ENCODE measurements at regions not wholly inside any gene's neighbourhood (a gene's known extent, or its start where the extent isn't known, plus 50 kb on each side); places are given as distances from the start of the nearest gene placed in this dataset.
A peak's percentile ranks its signal among the peaks of the same experiment; 100 is the strongest.

DNA sequence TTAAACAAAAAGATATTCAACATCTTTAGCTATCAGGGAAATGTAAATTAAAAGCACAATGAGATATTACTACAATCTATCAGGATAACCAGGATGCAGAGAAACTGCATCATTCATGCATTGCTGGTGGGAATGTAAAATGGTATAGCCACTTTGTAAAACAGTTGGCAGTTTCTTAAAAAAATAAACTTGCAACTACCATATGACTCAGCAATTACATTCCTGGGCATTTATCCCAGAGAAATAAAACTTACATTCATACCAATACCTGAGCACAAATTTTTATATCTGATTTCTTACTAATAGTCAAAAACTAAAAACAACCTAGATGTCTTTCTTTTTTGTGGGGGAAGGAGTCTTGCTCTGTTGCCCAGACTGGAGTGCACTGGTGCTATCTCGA, 190.3 kb upstream of the TAB2 start:
- H3K27ac Mint-ChIP-seq: peak overlapping the region; percentile 98
- peaks cover 2% of the 10 kb centered on the region for H3K36me3 Mint-ChIP-seq (ENCODE audit: low read depth)
- no peak for DNase-seq
- H3K4me3 Mint-ChIP-seq: no peak overlapping the region
- no peaks in the 10 kb centered on the region for H3K27me3 Mint-ChIP-seq
- no peaks in the 10 kb centered on the region for H3K9me3 ChIP-seq (ENCODE audit: control insufficient read depth, low read length, poor library complexity, severe bottlenecking)
- H3K4me1 Mint-ChIP-seq: peaks cover 37% of the 10 kb centered on the region
- no peak for ATAC-seq

DNA sequence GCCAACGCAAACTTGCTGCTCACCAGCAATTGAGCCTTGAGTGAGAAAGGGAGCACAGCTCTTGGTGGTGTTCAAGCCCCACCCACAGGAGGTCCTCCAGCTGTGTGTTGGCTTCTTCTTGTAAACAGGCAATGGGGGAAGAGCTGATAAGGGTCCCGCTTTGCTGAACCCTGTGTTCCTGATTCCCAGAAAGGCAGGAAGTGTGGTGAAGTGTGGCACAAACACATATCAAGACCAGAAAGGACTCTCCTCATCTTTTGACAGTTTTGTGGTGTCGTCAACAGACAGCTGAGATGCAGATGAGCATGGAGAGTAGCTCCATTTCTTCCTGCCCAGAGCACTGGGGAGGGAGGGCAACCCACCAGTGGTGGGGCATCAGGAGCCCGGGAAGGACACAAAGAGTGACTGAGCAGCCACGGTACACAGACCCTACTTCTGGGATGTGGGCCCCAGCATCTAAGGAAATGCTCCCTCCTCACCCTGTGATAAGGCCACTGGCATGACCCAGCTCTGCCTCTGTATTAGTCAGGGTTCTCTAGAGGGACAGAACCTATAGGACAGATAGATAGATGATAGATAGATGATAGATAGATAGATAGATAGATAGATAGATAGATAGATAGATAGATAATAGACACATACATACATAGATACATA, 188.9 kb upstream of the TAB2 start:
- ATAC-seq: peak; percentile 74
- Mint-ChIP-seq H3K4me3 (peak overlapping the region; percentile 5), H3K4me1 (peaks cover 33% of the 10 kb centered on the region), H3K36me3 (ENCODE audit: low read depth) (peaks cover 2% of the 10 kb centered on the region), H3K27me3 (no peaks in the 10 kb centered on the region), H3K27ac (peak overlapping the region; percentile 98)
- DNase-seq: no peak
- H3K9me3 ChIP-seq (ENCODE audit: control insufficient read depth, low read length, poor library complexity, severe bottlenecking): no peaks in the 10 kb centered on the region

DNA sequence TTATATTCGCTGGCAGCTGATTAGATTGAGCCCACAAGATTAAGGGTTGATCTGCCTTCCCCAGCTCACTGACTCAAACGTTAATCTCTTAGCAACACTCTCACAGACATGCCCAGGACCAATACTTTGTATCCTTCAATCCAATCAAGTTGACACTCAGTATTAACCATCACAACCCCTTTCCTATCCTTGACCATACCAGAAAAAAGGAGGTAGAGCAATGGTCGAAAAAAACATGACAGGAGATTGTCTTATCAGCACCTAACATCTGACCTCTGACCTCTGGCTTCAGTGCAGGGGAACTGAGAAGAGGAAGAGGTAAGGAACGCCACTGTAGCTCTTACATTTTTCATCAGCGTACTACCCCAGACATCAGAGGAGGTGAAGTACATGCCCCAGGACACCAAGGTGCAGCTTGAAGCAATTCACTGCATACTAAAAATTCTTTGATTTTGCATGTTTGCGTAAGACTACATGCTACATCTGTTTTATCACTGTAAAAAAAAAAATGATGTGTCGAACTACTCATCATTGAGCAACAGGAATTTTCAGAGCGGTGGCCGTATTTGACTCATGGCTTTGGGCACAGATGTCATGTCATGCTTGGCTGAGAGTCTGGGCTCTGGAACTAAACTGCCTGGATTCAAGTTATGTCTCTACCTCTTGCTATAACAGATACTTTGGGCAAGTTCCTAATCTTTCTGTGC, 188.0 kb upstream of the TAB2 start:
- ATAC-seq (no peak), DNase-seq (no peak)
- H3K36me3 Mint-ChIP-seq (ENCODE audit: low read depth): peaks cover 2% of the 10 kb centered on the region
- H3K27me3 Mint-ChIP-seq: no peaks in the 10 kb centered on the region
- H3K4me3 Mint-ChIP-seq: no peak overlapping the region
- peak overlapping the region; percentile 98 for H3K27ac Mint-ChIP-seq
- H3K4me1 Mint-ChIP-seq: peaks cover 33% of the 10 kb centered on the region
- H3K9me3 ChIP-seq (ENCODE audit: control insufficient read depth, low read length, poor library complexity, severe bottlenecking): no peaks in the 10 kb centered on the region

DNA sequence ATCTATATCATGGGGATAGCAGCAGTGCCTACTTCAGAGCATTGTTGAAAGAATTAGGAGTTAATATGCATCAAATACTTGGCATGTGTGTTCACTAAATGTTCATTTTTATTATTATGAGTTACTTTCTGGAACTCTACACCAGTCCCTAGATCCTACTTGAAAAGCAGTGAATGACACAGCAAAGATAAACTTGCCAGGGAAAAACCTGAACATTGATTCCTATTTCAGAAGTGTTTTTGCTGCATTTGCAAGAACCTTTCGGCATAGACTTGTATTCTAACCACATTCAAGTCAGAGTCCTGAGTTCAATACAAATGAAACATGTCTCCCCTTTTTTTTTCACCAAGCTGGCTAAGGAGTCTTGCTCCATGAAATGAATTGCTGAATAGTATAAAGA, 187.4 kb upstream of the TAB2 start:
- H3K36me3 Mint-ChIP-seq (ENCODE audit: low read depth): no peaks in the 10 kb centered on the region

DNA sequence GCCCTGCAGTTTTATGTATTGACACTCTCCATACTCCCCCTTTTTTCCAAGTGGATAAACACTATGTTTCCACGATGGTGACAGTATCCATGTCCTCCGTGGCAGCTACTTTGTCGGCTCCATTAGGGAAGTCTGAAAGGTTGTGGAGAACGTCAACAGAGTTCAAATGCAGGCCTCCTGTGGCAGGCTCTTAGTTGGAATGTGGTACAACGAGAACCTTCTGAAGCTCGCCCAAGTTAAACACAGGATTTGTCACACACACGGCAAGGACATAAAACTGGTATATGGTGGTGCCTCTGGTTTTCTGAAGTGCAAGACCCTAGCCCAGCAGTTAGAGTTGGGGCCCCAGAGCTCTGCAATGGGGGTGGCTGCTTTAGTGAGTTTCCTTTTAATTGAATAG, 187.0 kb upstream of the TAB2 start:
- H3K9me3 ChIP-seq (ENCODE audit: control insufficient read depth, low read length, poor library complexity, severe bottlenecking): no peaks in the 10 kb centered on the region
- no peak overlapping the region for H3K27ac Mint-ChIP-seq
- no peaks in the 10 kb centered on the region for H3K27me3 Mint-ChIP-seq
- H3K4me1 Mint-ChIP-seq: peaks cover 33% of the 10 kb centered on the region
- no peak for ATAC-seq
- no peaks in the 10 kb centered on the region for H3K36me3 Mint-ChIP-seq (ENCODE audit: low read depth)
- no peak for DNase-seq
- H3K4me3 Mint-ChIP-seq: no peak overlapping the region

More for the DNA sequence above, 187.4 kb upstream of the TAB2 start:
- Mint-ChIP-seq H3K4me1 (peaks cover 33% of the 10 kb centered on the region), H3K27ac (peak overlapping the region; percentile 98), H3K27me3 (no peaks in the 10 kb centered on the region), H3K4me3 (no peak overlapping the region)
- H3K9me3 ChIP-seq (ENCODE audit: control insufficient read depth, low read length, poor library complexity, severe bottlenecking): no peaks in the 10 kb centered on the region
- DNase-seq (no peak), ATAC-seq (no peak)

DNA sequence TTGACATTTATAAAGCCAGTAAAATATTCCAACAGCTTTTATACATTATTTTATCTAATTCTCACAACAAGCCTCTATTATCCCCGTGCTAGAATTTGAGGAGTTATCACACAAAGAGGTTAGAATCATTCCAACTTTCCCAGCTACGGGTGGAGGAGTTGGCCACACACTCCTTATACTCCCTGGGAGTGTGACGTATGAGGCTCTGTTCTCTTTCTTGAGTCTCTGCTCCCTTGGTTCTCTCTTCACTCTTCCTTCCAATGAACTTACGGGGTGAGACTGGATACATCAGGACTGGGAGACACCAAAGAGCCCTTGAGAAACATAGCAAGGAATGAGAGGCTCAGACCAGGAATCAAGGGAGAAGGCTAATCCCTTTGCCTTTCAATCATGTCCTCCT, 185.6 kb upstream of the TAB2 start:
- ATAC-seq (no peak), DNase-seq (no peak)
- Mint-ChIP-seq H3K36me3 (ENCODE audit: low read depth) (no peaks in the 10 kb centered on the region), H3K4me1 (peaks cover 28% of the 10 kb centered on the region), H3K27ac (peak overlapping the region; percentile 84), H3K4me3 (peak overlapping the region; percentile 13), H3K27me3 (no peaks in the 10 kb centered on the region)
- peaks cover 3% of the 10 kb centered on the region for H3K9me3 ChIP-seq (ENCODE audit: control insufficient read depth, low read length, poor library complexity, severe bottlenecking)

DNA sequence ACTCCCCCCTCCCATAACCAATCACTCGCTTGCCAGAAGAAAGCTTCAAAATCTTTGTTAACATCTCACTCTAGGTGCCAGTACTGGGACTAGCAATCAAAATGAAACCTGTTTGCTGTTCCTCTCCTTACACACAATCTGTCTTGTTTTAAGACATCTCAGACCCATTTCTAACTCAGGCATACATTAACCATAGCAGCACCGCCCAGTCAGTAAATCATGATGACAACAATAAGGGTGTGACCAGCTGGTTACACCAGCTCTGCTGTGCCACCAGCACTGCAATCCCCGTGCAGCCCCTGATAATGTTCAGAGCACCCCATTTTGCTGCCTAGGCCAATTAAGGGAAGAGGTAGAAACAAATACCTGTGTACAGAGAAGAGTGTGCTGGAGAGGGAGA, 185.2 kb upstream of the TAB2 start:
- peaks cover 28% of the 10 kb centered on the region for H3K4me1 Mint-ChIP-seq
- ATAC-seq (peak; percentile 32), DNase-seq (no peak)
- H3K9me3 ChIP-seq (ENCODE audit: control insufficient read depth, low read length, poor library complexity, severe bottlenecking): peaks cover 3% of the 10 kb centered on the region
- H3K27me3 Mint-ChIP-seq: no peaks in the 10 kb centered on the region
- H3K27ac Mint-ChIP-seq: peak overlapping the region; percentile 84
- no peaks in the 10 kb centered on the region for H3K36me3 Mint-ChIP-seq (ENCODE audit: low read depth)
- H3K4me3 Mint-ChIP-seq: peak overlapping the region; percentile 13

DNA sequence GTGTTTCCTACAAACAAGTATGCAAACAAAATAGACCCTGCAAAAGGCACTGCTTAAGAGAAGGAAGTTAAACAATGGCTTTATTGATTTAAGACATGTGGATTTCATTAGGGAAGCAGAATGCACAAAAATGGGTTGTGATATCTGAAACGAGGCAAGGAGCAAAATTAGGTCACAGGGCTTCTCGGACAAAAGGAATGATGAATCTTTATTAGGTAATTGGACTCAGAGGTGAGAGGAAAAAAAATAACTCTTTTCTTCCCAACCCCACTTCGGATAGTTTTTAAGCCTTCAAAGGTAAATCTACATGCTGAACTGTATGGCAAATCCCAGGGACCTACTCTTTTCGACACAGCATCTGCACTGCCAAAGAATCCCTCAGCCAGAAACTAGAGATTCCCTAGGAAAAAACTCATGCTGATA, 183.0 kb upstream of the TAB2 start:
- ATAC-seq (no peak), DNase-seq (no peak)
- no peaks in the 10 kb centered on the region for H3K36me3 Mint-ChIP-seq (ENCODE audit: low read depth)
- no peak overlapping the region for H3K27ac Mint-ChIP-seq
- H3K9me3 ChIP-seq (ENCODE audit: control insufficient read depth, low read length, poor library complexity, severe bottlenecking): peaks cover 3% of the 10 kb centered on the region
- H3K4me1 Mint-ChIP-seq: peaks cover 16% of the 10 kb centered on the region
- no peaks in the 10 kb centered on the region for H3K27me3 Mint-ChIP-seq
- no peak overlapping the region for H3K4me3 Mint-ChIP-seq

DNA sequence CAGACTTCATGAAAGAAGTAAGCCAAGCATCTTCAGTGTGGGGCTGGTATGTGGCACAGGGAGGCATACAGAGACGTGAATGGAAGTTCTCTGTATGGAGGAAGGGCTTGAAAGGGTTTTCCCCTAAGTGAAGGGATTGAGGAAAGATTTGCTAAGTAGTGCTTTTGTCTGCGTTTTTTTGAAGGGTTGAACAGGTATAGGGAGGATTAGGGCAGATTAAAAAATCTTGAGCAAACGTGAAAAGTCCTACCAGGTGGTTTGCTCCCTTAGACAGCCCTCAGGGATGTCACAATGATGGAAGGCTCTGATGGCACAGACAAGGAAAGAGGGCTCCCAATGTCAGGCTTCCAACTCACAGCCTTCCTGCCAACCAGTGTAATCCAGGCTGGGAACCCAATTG, 181.7 kb upstream of the TAB2 start:
- ATAC-seq (no peak), DNase-seq (no peak)
- Mint-ChIP-seq H3K36me3 (ENCODE audit: low read depth) (no peaks in the 10 kb centered on the region), H3K27me3 (no peaks in the 10 kb centered on the region), H3K4me1 (peaks cover 29% of the 10 kb centered on the region), H3K4me3 (no peak overlapping the region), H3K27ac (no peak overlapping the region)
- H3K9me3 ChIP-seq (ENCODE audit: control insufficient read depth, low read length, poor library complexity, severe bottlenecking): peaks cover 3% of the 10 kb centered on the region

DNA sequence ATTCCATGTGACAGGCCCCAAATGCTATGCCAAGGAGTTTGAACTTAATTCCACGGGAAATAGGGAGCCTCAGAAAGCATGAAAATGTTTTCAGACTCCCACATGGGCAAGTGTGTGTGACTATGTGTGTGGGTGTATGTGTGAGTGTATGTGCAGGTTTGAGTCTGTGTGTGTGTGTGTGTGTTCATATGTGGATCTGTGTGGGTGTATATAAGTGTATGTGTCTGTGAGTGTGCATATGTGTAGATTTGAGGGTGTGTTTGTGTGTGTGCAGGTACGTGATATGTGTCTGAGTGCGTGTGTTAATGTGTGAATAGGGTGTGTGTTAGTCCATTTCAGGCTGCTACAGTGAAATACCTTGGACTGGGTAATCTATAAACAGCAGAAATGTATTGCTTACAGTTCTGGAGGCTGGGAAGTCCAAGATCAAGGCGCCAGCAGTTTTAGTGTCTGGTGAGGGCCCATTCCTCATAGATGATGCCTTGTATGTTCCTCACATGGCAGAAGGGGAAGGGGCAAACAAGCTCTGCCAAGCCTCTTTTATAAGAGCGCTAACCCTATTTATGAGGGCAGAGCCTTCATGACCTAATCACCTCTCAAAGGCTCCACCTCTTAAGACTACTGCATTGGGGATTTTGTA, 181.1 kb upstream of the TAB2 start:
- H3K36me3 Mint-ChIP-seq (ENCODE audit: low read depth): no peaks in the 10 kb centered on the region
- H3K9me3 ChIP-seq (ENCODE audit: control insufficient read depth, low read length, poor library complexity, severe bottlenecking): peaks cover 3% of the 10 kb centered on the region
- no peaks in the 10 kb centered on the region for H3K27me3 Mint-ChIP-seq
- no peak overlapping the region for H3K27ac Mint-ChIP-seq
- DNase-seq: no peak
- no peak overlapping the region for H3K4me3 Mint-ChIP-seq
- ATAC-seq: no peak
- peaks cover 29% of the 10 kb centered on the region for H3K4me1 Mint-ChIP-seq

DNA sequence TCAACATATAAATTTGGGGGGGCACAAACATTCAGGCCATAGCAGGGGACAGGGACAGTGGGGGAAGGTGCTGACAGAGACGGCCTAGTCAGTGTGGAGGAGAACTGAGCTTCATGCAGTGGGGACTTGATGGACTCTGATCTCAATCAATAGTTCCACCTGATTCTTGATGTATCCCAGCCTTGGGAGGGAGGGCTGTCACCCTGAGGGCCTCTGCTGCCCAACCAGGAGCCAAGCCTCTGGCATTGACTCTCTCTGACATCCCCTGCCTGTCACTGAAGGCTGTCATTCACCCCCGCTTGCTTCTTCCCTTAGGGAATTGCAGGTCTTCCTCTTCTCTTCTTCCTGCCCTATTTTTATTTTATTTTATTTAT, 180.6 kb upstream of the TAB2 start:
- Mint-ChIP-seq H3K4me3 (no peak overlapping the region), H3K27ac (no peak overlapping the region), H3K36me3 (ENCODE audit: low read depth) (no peaks in the 10 kb centered on the region), H3K4me1 (peaks cover 30% of the 10 kb centered on the region), H3K27me3 (no peaks in the 10 kb centered on the region)
- H3K9me3 ChIP-seq (ENCODE audit: control insufficient read depth, low read length, poor library complexity, severe bottlenecking): peaks cover 3% of the 10 kb centered on the region
- DNase-seq (no peak), ATAC-seq (no peak)

DNA sequence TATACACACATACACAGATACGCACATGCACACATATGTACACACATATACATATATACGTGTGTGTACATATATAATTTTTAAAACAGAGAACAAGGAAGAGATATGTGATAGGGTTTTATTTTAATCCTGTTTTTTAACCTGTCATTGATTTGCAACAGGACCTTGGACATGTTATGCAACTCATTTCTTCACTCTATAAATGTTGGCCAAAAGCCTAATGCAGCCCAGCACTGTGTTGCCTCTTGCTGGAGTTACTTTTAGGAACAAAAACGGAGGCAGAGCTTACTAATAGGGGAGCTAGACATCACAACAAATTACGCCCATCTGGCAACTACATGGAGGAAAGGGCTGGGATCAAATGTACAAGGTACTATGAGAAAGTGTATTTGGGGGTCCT, 179.9 kb upstream of the TAB2 start:
- H3K27me3 Mint-ChIP-seq: no peaks in the 10 kb centered on the region
- ATAC-seq (no peak), DNase-seq (no peak)
- peaks cover 24% of the 10 kb centered on the region for H3K4me1 Mint-ChIP-seq
- H3K9me3 ChIP-seq (ENCODE audit: control insufficient read depth, low read length, poor library complexity, severe bottlenecking): peaks cover 3% of the 10 kb centered on the region
- H3K4me3 Mint-ChIP-seq: no peak overlapping the region
- no peaks in the 10 kb centered on the region for H3K36me3 Mint-ChIP-seq (ENCODE audit: low read depth)
- no peak overlapping the region for H3K27ac Mint-ChIP-seq

DNA sequence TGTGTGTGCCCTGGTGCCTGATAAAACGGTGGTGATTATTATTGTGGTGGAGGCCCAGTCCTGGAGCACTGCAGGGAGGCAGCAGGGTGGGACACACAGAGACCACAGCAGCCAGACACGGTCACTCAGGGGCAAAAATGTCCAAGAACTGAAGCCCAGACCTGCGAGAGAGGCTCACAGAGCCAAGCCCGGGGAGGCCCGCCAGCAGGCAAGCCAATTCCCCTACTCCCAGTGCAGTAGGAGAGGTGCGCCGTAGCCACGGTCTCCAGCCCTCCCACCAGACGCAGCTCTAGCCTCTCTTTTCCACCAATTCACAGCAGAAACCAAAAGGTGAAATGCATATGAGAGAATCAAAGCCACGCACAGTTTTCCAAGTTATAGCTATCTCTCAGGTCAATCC, 179.4 kb upstream of the TAB2 start:
- Mint-ChIP-seq H3K4me1 (peaks cover 24% of the 10 kb centered on the region), H3K4me3 (no peak overlapping the region), H3K36me3 (ENCODE audit: low read depth) (no peaks in the 10 kb centered on the region), H3K27me3 (no peaks in the 10 kb centered on the region), H3K27ac (no peak overlapping the region)
- peaks cover 3% of the 10 kb centered on the region for H3K9me3 ChIP-seq (ENCODE audit: control insufficient read depth, low read length, poor library complexity, severe bottlenecking)
- no peak for ATAC-seq
- no peak for DNase-seq

All from T-helper 17 cell (primary cell).